GM23338 (cell line): ENCODE measurements at regions not wholly inside any gene's neighbourhood (a gene's known extent, or its start where the extent isn't known, plus 50 kb on each side); places are given as distances from the start of the nearest gene placed in this dataset.
A peak's percentile ranks its signal among the peaks of the same experiment; 100 is the strongest.

Experiments
- ATAC-seq: fragments of 200-7000 bp; cut with Tn5 transposase; 3 replicates; pipeline ENCODE4 v1.9.1; 2020
- DNase-seq: peaks from one replicate; pipeline ENCODE4 v3.0.0-alpha.2; 2015; ENCODE audit warnings: low spot score
- H2AFZ ChIP-seq: fragments of 200-600 bp; sonication (generic); 2 replicates; pipeline ENCODE4 v1.8.0; 2016; ENCODE audit warnings: antibody characterized with exemption, mild to moderate bottlenecking, moderate library complexity
- H3F3A ChIP-seq: fragments of 200-600 bp; sonication (generic); replicated peaks from 2 replicates; pipeline ENCODE4 v1.8.0; 2017; ENCODE audit warnings: antibody characterized with exemption, mixed run types, low read depth
- H3K27ac ChIP-seq: fragments of 200-600 bp; sonication (generic); 2 replicates; pipeline ENCODE4 v1.6.1; 2016; ENCODE audit warnings: low read depth
- H3K27me3 ChIP-seq: fragments of 200-600 bp; sonication (generic); 2 replicates; pipeline ENCODE4 v1.8.0; 2016; ENCODE audit warnings: mild to moderate bottlenecking, mixed run types, moderate library complexity; ENCODE audit not compliant: insufficient read depth
- H3K36me3 ChIP-seq: fragments of 200-600 bp; sonication (generic); 2 replicates; pipeline ENCODE4 v1.8.0; 2016; ENCODE audit warnings: mild to moderate bottlenecking; ENCODE audit not compliant: insufficient read depth
- H3K4me1 ChIP-seq: fragments of 200-600 bp; sonication (generic); 2 replicates; pipeline ENCODE4 v1.8.0; 2016; ENCODE audit warnings: mild to moderate bottlenecking, moderate library complexity; ENCODE audit not compliant: insufficient read depth
- H3K4me2 ChIP-seq: fragments of 200-600 bp; sonication (generic); 2 replicates; pipeline ENCODE4 v1.7.1; 2017; ENCODE audit warnings: mixed run types
- H3K4me3 ChIP-seq: fragments of 200-600 bp; sonication (generic); 2 replicates; pipeline ENCODE4 v1.6.1; 2016; ENCODE audit warnings: mixed run types
- H3K79me2 ChIP-seq: fragments of 200-600 bp; sonication (generic); replicated peaks from 2 replicates; pipeline ENCODE4 v1.8.0; 2017; ENCODE audit warnings: mild to moderate bottlenecking; ENCODE audit not compliant: insufficient read depth
- H3K9me2 ChIP-seq: fragments of 200-600 bp; sonication (generic); 2 replicates; pipeline ENCODE4 v1.8.0; 2017; ENCODE audit not compliant: insufficient read depth
- H4K20me1 ChIP-seq: fragments of 200-600 bp; sonication (generic); replicated peaks from 2 replicates; pipeline ENCODE4 v1.8.0; 2017; ENCODE audit warnings: mild to moderate bottlenecking; ENCODE audit not compliant: insufficient read depth
- H3K27ac Mint-ChIP-seq: 2 replicates; pipeline ENCODE4 v1.8.0; 2020; ENCODE audit warnings: inconsistent platforms, mild to moderate bottlenecking, moderate library complexity, mixed read lengths
- H3K27me3 Mint-ChIP-seq: 3 replicates; pipeline ENCODE4 v1.8.0; 2022; ENCODE audit warnings: low read depth, mild to moderate bottlenecking, moderate library complexity, mixed read lengths, inconsistent platforms; ENCODE audit not compliant: insufficient read depth, poor library complexity
- H3K36me3 Mint-ChIP-seq: 3 replicates; pipeline ENCODE4 v1.8.0; 2021; ENCODE audit warnings: low read depth, mild to moderate bottlenecking, inconsistent platforms, moderate library complexity, mixed read lengths
- H3K4me1 Mint-ChIP-seq: 3 replicates; pipeline ENCODE4 v1.8.0; 2020; ENCODE audit warnings: mild to moderate bottlenecking, inconsistent platforms, mixed read lengths
- H3K4me3 Mint-ChIP-seq: 3 replicates; pipeline ENCODE4 v1.8.0; 2021; ENCODE audit warnings: moderate library complexity, mild to moderate bottlenecking, inconsistent platforms, mixed read lengths
- H3K9me3 Mint-ChIP-seq: 3 replicates; pipeline ENCODE4 v1.8.0; 2020; ENCODE audit warnings: moderate library complexity, mild to moderate bottlenecking, inconsistent platforms, mixed read lengths
- CTCF ChIP-seq, 2 experiments: fragments of 200-600 bp in 1 of 2; sonication (generic) in 1 of 2; conservative IDR thresholded peaks; 2 replicates each; pipeline versions ENCODE4 v1.5.1 to v1.6.1; 2016 to 2017; ENCODE audit warnings: antibody characterized with exemption in 2 of 2, low read depth in 2 of 2, mild to moderate bottlenecking in 2 of 2, moderate library complexity in 1 of 2
- EZH2 ChIP-seq: fragments of 200-600 bp; sonication (generic); IDR thresholded peaks from one replicate; pipeline ENCODE4 v1.8.0; 2017; ENCODE audit warnings: antibody characterized with exemption, mild to moderate bottlenecking, low read depth; ENCODE audit not compliant: unreplicated experiment
- ZNF114 ChIP-seq: fragments of 250-450 bp; sonication (Bioruptor Pico); IDR thresholded peaks from 2 replicates; pipeline ENCODE4 v1.5.0; 2020; ENCODE audit warnings: mild to moderate bottlenecking, moderate library complexity
- ZNF462 ChIP-seq: fragments of 250-450 bp; sonication (Bioruptor Pico); IDR thresholded peaks from 2 replicates; pipeline ENCODE4 v1.5.0; 2020; ENCODE audit warnings: mild to moderate bottlenecking, moderate library complexity

DNA sequence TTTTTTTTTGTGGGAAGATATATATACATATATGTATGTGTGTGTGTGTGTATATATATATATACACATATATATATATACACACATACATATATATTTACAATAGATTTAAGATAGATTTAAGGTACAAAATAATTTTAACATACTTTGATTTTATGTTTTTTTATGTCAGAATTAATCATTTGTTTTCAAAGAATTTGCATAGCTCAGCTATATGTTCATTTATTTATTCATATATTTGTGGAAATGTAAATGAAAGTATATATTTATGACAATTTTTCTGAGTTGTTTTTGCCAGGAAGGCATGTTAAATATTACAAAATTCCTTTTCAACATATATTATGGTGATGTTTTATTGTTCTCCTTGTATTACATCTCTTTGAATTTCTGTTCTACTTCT, 887.4 kb upstream of the NOVA1 start:
- Mint-ChIP-seq H3K27me3 (no peaks in the 10 kb centered on the region), H3K9me3 (no peaks in the 10 kb centered on the region), H3K36me3 (no peaks in the 10 kb centered on the region), H3K27ac (no peak overlapping the region), H3K4me1 (peaks cover 6% of the 10 kb centered on the region; the same call in 2 of the 3 replicates), H3K4me3 (no peak overlapping the region)
- Histone ChIP-seq H3K27ac (no peak overlapping the region), H3K4me3 (no peak overlapping the region), H3F3A (no peaks in the 10 kb centered on the region), H4K20me1 (no peaks in the 10 kb centered on the region), H3K36me3 (no peaks in the 10 kb centered on the region), H3K9me2 (no peaks in the 10 kb centered on the region), H2AFZ (no peak overlapping the region), H3K79me2 (no peaks in the 10 kb centered on the region), H3K4me2 (no peak overlapping the region), H3K4me1 (no peaks in the 10 kb centered on the region), H3K27me3 (no peaks in the 10 kb centered on the region)
- no peak for DNase-seq
- TF ChIP-seq ZNF462 (no peak), CTCF (conservative IDR thresholded peaks at IDR 0.05; ENCODE audit: low read depth in 2 of 2) (no peak)
- ATAC-seq: no peak

GRCh38 chr14:27506272-27506671, 908.4 kb upstream of the NOVA1 start:
- Mint-ChIP-seq H3K4me1 (no peaks in the 10 kb centered on the region), H3K9me3 (peaks cover 31% of the 10 kb centered on the region), H3K4me3 (no peak overlapping the region), H3K36me3 (peaks cover 14% of the 10 kb centered on the region; the same call in 2 of the 3 replicates), H3K27me3 (no peaks in the 10 kb centered on the region), H3K27ac (no peak overlapping the region)
- H4K20me1 ChIP-seq: no peaks in the 10 kb centered on the region
- no peak for ATAC-seq
- no peak overlapping the region for H3K4me3 ChIP-seq
- TF ChIP-seq CTCF (conservative IDR thresholded peaks at IDR 0.05; ENCODE audit: low read depth in 2 of 2): peak; percentile 23 to 53; a peak in 3 of 4 replicates
- TF ChIP-seq EZH2: no peak
- no peak for TF ChIP-seq ZNF114
- peak; percentile 10 for DNase-seq
- H2AFZ ChIP-seq: no peak overlapping the region
- no peaks in the 10 kb centered on the region for H3K27me3 ChIP-seq
- H3K27ac ChIP-seq: no peak overlapping the region
- no peaks in the 10 kb centered on the region for H3K79me2 ChIP-seq
- no peaks in the 10 kb centered on the region for H3K9me2 ChIP-seq
- no peaks in the 10 kb centered on the region for H3K4me1 ChIP-seq
- H3F3A ChIP-seq: no peaks in the 10 kb centered on the region
- no peak overlapping the region for H3K4me2 ChIP-seq
- no peaks in the 10 kb centered on the region for H3K36me3 ChIP-seq
